ENCODE measurements at regions not wholly inside any gene's neighbourhood (a gene's known extent, or its start where the extent isn't known, plus 50 kb on each side); places are given as distances from the start of the nearest gene placed in this dataset.
A peak's percentile ranks its signal among the peaks of the same experiment; 100 is the strongest.
"Not testable (repeated sequence)": the region's sequence is repeated elsewhere in the genome, so short reads cannot be mapped to it uniquely, and the experiment has no call there.

DNA sequence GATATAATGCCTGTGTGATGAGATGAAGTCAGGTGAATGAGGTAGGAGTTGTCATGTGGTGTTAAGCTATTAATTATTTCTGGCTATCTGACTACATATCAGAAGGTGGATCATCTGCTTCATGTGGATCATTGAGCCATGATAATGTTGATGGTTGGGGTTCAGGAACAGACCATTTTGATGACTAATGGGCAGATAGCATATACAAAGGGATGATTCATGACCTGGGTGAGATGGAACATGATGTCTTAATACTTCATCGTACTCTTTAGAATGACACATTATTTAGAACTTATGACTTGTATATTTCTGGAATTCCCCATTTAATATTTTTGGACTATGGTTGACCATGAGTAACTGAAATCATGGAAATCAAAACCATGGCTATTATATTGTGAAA, 155.1 kb downstream of the OR13A1 start:
- FAIRE-seq: peak; percentile 93
- Histone ChIP-seq H2AFZ (ENCODE audit: control insufficient read depth, low read length) (no peak overlapping the region), H3K9me1 (ENCODE audit: control insufficient read depth, extremely low read depth, insufficient read depth, low read length) (no peaks in the 10 kb centered on the region), H3K9me3 (ENCODE audit: control insufficient read depth, low read depth, low read length) (no peaks in the 10 kb centered on the region), H3K9ac (ENCODE audit: control insufficient read depth, extremely low read depth, insufficient read depth, low read length) (no peak overlapping the region), H4K20me1 (ENCODE audit: control insufficient read depth, extremely low read depth, insufficient read depth, low read length) (no peaks in the 10 kb centered on the region), H3K36me3 (ENCODE audit: control insufficient read depth in 2 of 2, extremely low read depth in 1 of 2, insufficient read depth in 2 of 2, low read length in 2 of 2) (no peaks in the 10 kb centered on the region), H3K79me2 (ENCODE audit: control insufficient read depth, insufficient read depth, low read length) (no peaks in the 10 kb centered on the region), H3K27ac (ENCODE audit: control insufficient read depth, insufficient read depth, low read length) (peak overlapping the region; percentile 80), H3K4me2 (ENCODE audit: control insufficient read depth, extremely low read depth, insufficient read depth, low read depth, low read length) (no peak overlapping the region), H3K27me3 (ENCODE audit: control insufficient read depth, extremely low read depth, insufficient read depth, low read length) (no peaks in the 10 kb centered on the region), H3K4me1 (ENCODE audit: control insufficient read depth, extremely low read depth, insufficient read depth, low read length) (peaks cover 13% of the 10 kb centered on the region), H3K4me3 (ENCODE audit: control insufficient read depth in 2 of 3, extremely low read depth in 1 of 3, insufficient read depth in 2 of 3, low read depth in 1 of 3, low read length in 3 of 3) (no peak overlapping the region)
- TF ChIP-seq, protein P1, sequence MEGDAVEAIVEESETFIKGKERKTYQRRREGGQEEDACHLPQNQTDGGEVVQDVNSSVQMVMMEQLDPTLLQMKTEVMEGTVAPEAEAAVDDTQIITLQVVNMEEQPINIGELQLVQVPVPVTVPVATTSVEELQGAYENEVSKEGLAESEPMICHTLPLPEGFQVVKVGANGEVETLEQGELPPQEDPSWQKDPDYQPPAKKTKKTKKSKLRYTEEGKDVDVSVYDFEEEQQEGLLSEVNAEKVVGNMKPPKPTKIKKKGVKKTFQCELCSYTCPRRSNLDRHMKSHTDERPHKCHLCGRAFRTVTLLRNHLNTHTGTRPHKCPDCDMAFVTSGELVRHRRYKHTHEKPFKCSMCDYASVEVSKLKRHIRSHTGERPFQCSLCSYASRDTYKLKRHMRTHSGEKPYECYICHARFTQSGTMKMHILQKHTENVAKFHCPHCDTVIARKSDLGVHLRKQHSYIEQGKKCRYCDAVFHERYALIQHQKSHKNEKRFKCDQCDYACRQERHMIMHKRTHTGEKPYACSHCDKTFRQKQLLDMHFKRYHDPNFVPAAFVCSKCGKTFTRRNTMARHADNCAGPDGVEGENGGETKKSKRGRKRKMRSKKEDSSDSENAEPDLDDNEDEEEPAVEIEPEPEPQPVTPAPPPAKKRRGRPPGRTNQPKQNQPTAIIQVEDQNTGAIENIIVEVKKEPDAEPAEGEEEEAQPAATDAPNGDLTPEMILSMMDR (optimal IDR thresholded peaks at IDR 0.05 in 1 of 3, IDR thresholded peaks at IDR 0.05 in 1 of 3, conservative IDR thresholded peaks at IDR 0.05 in 1 of 3; ENCODE audit: extremely low read depth in 1 of 3, insufficient read depth in 2 of 3, low read length in 3 of 3): no peak
- TF ChIP-seq EZH2 (IDR thresholded peaks at IDR 0.05; ENCODE audit: low read length): no peak
- dilution Hi-C loops (cut with MboI; ENCODE audit: extremely low pct_ligation_motif_present, low sequenced_read_pairs): no loop called here
- peak; percentile 79 for DNase-seq (ENCODE audit: low read depth, low spot score)

DNA sequence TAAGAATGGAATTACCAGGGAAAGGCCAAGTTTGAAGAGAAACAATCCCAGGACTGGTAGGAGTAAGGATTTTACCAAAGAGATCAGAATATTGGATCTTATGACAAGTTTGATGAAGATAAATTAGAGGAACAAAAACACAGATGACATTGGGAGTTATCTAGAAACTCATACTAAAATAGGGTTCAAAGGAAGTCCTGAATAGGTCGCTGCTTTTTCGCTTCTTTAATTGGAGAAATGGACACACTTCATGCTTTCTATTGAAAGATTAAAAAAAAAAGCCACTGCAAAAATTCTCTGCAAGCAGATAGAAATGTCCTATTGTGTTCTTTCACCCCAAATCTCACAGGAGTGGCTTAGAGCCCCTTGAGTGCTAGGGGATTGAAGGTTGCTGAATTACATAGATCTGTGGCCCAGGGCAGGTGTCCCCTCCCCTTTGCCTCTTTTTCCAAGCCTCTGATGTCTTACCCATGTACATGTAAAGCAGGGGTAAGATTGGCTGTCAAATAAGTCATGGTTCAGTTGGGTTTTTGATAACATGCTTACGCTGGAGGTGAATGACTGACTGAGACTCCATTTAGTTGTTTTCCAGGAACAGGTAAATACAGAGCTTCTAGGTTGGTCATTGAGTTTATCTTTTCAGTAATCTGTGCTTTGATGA, 152.0 kb downstream of the OR13A1 start:
- Histone ChIP-seq H3K27ac (ENCODE audit: control insufficient read depth, insufficient read depth, low read length) (no peak overlapping the region), H3K9me1 (ENCODE audit: control insufficient read depth, extremely low read depth, insufficient read depth, low read length) (no peaks in the 10 kb centered on the region), H3K4me3 (ENCODE audit: control insufficient read depth in 2 of 3, extremely low read depth in 1 of 3, insufficient read depth in 2 of 3, low read depth in 1 of 3, low read length in 3 of 3) (no peak overlapping the region), H3K9me3 (ENCODE audit: control insufficient read depth, low read depth, low read length) (no peaks in the 10 kb centered on the region), H3K4me2 (ENCODE audit: control insufficient read depth, extremely low read depth, insufficient read depth, low read depth, low read length) (no peak overlapping the region), H3K36me3 (ENCODE audit: control insufficient read depth in 2 of 2, extremely low read depth in 1 of 2, insufficient read depth in 2 of 2, low read length in 2 of 2) (no peaks in the 10 kb centered on the region), H4K20me1 (ENCODE audit: control insufficient read depth, extremely low read depth, insufficient read depth, low read length) (no peaks in the 10 kb centered on the region), H2AFZ (ENCODE audit: control insufficient read depth, low read length) (no peak overlapping the region), H3K4me1 (ENCODE audit: control insufficient read depth, extremely low read depth, insufficient read depth, low read length) (peaks cover 13% of the 10 kb centered on the region), H3K9ac (ENCODE audit: control insufficient read depth, extremely low read depth, insufficient read depth, low read length) (no peak overlapping the region), H3K79me2 (ENCODE audit: control insufficient read depth, insufficient read depth, low read length) (no peaks in the 10 kb centered on the region), H3K27me3 (ENCODE audit: control insufficient read depth, extremely low read depth, insufficient read depth, low read length) (no peaks in the 10 kb centered on the region)
- FAIRE-seq (no peak), DNase-seq (ENCODE audit: low read depth, low spot score) (no peak)
- no peak for TF ChIP-seq EZH2 (IDR thresholded peaks at IDR 0.05; ENCODE audit: low read length)
- TF ChIP-seq, protein P1 (optimal IDR thresholded peaks at IDR 0.05 in 1 of 3, IDR thresholded peaks at IDR 0.05 in 1 of 3, conservative IDR thresholded peaks at IDR 0.05 in 1 of 3; ENCODE audit: extremely low read depth in 1 of 3, insufficient read depth in 2 of 3, low read length in 3 of 3): no peak
- dilution Hi-C loops (cut with MboI; ENCODE audit: extremely low pct_ligation_motif_present, low sequenced_read_pairs): no loop called here

DNA sequence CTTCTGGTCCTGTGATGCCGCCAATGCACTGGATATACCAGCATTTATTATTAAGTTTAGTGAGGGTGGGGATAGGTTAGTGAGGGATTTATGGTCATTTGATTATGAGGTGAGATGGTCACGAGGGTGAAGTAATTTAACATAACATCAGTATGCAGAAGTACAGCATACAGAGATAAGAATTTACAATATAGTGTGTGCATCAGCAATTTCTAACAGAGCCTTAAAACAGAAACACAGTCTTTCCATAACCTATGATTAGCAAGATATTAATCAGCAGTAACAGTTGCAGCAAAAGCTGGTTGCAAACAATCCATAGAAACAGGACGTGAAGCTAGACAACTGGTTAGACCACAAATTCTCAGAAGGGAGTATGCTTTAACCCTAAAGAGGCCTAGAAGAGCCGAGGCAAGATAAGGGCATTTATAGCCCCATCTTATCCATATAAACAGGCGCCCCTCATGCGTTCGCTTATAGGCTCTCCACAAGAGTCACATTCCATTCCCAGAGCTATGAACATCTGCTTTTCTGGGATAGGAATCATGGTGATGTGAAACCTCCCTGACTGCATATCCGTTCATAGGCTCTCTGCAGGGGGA, 139.8 kb downstream of the OR13A1 start:
- DNase-seq (ENCODE audit: low read depth, low spot score); H3K4me1 ChIP-seq (ENCODE audit: control insufficient read depth, extremely low read depth, insufficient read depth, low read length); FAIRE-seq; H3K9me1 ChIP-seq (ENCODE audit: control insufficient read depth, extremely low read depth, insufficient read depth, low read length); H3K36me3 ChIP-seq (ENCODE audit: control insufficient read depth in 2 of 2, extremely low read depth in 1 of 2, insufficient read depth in 2 of 2, low read length in 2 of 2); H2AFZ ChIP-seq (ENCODE audit: control insufficient read depth, low read length); H3K4me2 ChIP-seq (ENCODE audit: control insufficient read depth, extremely low read depth, insufficient read depth, low read depth, low read length); H3K9me3 ChIP-seq (ENCODE audit: control insufficient read depth, low read depth, low read length); dilution Hi-C loops (cut with MboI; ENCODE audit: extremely low pct_ligation_motif_present, low sequenced_read_pairs); H4K20me1 ChIP-seq (ENCODE audit: control insufficient read depth, extremely low read depth, insufficient read depth, low read length); H3K9ac ChIP-seq (ENCODE audit: control insufficient read depth, extremely low read depth, insufficient read depth, low read length); H3K27ac ChIP-seq (ENCODE audit: control insufficient read depth, insufficient read depth, low read length); H3K79me2 ChIP-seq (ENCODE audit: control insufficient read depth, insufficient read depth, low read length); H3K27me3 ChIP-seq (ENCODE audit: control insufficient read depth, extremely low read depth, insufficient read depth, low read length); H3K4me3 ChIP-seq (ENCODE audit: control insufficient read depth in 2 of 3, extremely low read depth in 1 of 3, insufficient read depth in 2 of 3, low read depth in 1 of 3, low read length in 3 of 3): not testable (repeated sequence)

Data from keratinocyte (primary cell).